ENCODE measurements at regions not wholly inside any gene's neighbourhood (a gene's known extent, or its start where the extent isn't known, plus 50 kb on each side); places are given as distances from the start of the nearest gene placed in this dataset.

GRCh38 chr5:164187785-164188184 lies 682.4 kb downstream of the MAT2B start:
- TF ChIP-seq CTCF (conservative IDR thresholded peaks at IDR 0.05; ENCODE audit: low read length) (no peak), EZH2phosphoT487 (IDR thresholded peaks at IDR 0.05; ENCODE audit: borderline replicate concordance, low read depth, low read length) (no peak)
